ENCODE measurements at regions not wholly inside any gene's neighbourhood (a gene's known extent, or its start where the extent isn't known, plus 50 kb on each side); places are given as distances from the start of the nearest gene placed in this dataset.

GRCh38 chr17:14417336-14417735, 116.5 kb downstream of the HS3ST3B1 start:
- no peak for FAIRE-seq
- no peak for TF ChIP-seq POLR2A (IDR thresholded peaks at IDR 0.05; ENCODE audit: low read depth, low read length)
- no peak for DNase-seq (ENCODE audit: insufficient read length, low spot score)

DNA sequence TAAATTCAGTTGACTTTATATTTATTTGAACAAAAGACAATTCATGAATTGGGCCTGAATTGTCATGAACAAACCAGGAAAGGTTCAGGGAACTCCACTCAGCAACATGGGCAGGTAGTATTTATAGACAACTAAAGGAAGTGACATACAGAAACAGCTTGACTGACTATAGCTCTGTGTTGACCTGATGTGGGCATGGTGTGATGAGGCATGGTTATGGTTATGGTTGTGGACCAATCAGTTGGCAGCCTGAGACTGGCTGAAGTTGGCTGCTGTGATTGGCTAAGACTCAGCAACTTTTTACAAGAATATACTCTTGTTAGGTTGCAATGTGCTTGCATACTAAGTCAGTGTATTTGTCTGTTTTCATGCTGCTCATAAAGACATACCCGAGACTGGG, 108.4 kb downstream of the HS3ST3B1 start:
- TF ChIP-seq POLR2A (IDR thresholded peaks at IDR 0.05; ENCODE audit: low read depth, low read length), result no peak
- no peak for FAIRE-seq
- DNase-seq (ENCODE audit: insufficient read length, low spot score), result no peak

DNA sequence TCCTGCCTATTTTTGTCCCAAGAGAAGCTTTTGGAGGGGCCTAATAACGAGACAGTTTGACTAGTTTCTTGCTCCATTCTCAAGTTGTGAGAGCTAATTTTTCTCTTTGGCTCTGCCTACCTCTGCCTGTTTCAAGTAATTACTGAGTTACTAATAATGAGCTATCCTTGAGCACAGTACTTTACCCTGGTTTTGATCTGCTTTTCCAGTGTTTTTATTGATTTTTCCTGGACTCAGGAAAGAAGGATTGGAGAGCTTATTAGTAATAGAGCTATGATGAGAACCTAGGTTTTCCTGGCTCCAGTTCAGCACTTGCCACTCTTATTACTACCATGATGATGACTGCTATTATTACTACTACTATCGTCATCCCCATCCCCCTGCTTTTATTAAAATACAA, 106.7 kb downstream of the HS3ST3B1 start:
- TF ChIP-seq POLR2A (IDR thresholded peaks at IDR 0.05; ENCODE audit: low read depth, low read length), result no peak
- FAIRE-seq, result no peak
- no peak for DNase-seq (ENCODE audit: insufficient read length, low spot score)

DNA sequence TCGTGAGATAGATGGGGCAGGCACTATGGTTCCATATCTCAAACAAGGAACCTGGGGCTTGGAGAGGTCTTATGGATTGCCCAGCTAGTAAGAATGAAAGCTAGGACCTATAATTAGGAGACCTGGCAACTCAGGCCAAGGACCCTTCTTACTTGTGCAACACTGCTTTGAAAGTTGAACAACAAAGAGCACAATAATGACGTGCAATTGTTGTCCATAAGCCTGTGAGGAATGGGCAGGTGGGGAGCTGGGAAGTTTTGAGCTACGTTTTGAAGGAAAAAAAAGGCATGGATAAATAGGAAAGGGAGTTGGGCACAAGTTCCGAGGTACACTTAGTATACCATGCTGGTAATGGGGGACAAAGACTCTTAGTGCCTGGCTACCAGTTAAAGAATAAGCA, 104.3 kb downstream of the HS3ST3B1 start:
- no peak for TF ChIP-seq POLR2A (IDR thresholded peaks at IDR 0.05; ENCODE audit: low read depth, low read length)
- DNase-seq (ENCODE audit: insufficient read length, low spot score) (no peak), FAIRE-seq (no peak)
